ENCODE measurements at regions not wholly inside any gene's neighbourhood (a gene's known extent, or its start where the extent isn't known, plus 50 kb on each side); places are given as distances from the start of the nearest gene placed in this dataset.

DNA sequence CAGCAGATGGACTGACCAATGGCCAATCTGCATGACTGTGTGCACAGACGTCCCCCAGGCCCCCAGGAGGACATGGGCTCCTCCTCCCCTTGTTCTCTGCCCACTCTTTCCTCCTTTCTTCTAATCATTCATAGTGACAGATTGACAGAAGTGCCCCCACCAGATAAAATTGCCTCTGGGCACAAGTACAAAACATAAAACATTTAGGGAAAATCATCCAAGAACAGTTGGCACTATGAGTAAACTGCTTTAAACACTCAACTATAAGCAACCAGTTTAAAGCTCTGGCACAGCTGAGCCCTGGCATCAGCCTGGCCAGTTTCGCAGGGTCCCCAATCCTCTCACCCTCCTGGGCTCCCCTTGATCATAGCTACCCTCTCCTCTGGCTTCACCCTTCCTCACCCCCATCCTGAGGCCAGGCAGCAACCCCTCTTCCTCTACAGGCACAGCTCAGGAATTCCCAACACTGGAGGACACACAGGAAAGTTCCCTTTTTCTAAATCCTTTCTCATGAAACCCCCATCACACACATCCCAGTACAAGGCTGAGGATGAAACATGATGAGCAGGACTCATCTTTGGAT is 232.9 kb downstream of the BUD13 start:
- Histone ChIP-seq H3K4me2 (ENCODE audit: low read length) (no peak overlapping the region), H3K4me1 (ENCODE audit: control insufficient read depth in 1 of 2, insufficient read depth in 2 of 2, low read length in 2 of 2) (no peaks in the 10 kb centered on the region), H2AK5ac (ENCODE audit: low read length) (no peak overlapping the region), H2BK120ac (ENCODE audit: insufficient read depth, low read length, poor library complexity) (no peak overlapping the region), H3K79me1 (ENCODE audit: low read length) (no peaks in the 10 kb centered on the region), H3K23ac (ENCODE audit: low read length) (no peak overlapping the region), H4K12ac (ENCODE audit: low read depth, low read length) (no peak overlapping the region), H3K27ac (ENCODE audit: low read depth, low read length) (no peak overlapping the region), H3K9me3 (ENCODE audit: insufficient read depth, low read depth, low read length) (peaks cover 5% of the 10 kb centered on the region), H3K4me3 (ENCODE audit: low read depth, low read length) (no peak overlapping the region), H3K14ac (ENCODE audit: low read length) (no peak overlapping the region), H3K4ac (ENCODE audit: low read depth, low read length) (no peak overlapping the region), H2BK12ac (ENCODE audit: low read length) (no peak overlapping the region), H4K8ac (ENCODE audit: low read depth, low read length) (no peak overlapping the region), H2BK5ac (ENCODE audit: low read depth, low read length, poor library complexity) (no peak overlapping the region), H3K18ac (ENCODE audit: low read length) (no peak overlapping the region), H3K9ac (ENCODE audit: low read length) (no peak overlapping the region), H3K36me3 (ENCODE audit: control insufficient read depth in 1 of 2, insufficient read depth in 2 of 2, low read length in 2 of 2) (no peaks in the 10 kb centered on the region), H3K27me3 (ENCODE audit: insufficient read depth, low read length) (no peaks in the 10 kb centered on the region), H2AFZ (ENCODE audit: insufficient read depth, low read length, poor library complexity) (no peak overlapping the region), H4K91ac (ENCODE audit: low read depth, low read length) (no peak overlapping the region), H3K79me2 (ENCODE audit: control insufficient read depth, insufficient read depth, low read length, poor library complexity) (no peaks in the 10 kb centered on the region)
- no peak for DNase-seq
- no CpG with 5 or more reads among the region's 2 CpGs for WGBS (ENCODE audit: extremely low coverage, insufficient coverage, insufficient read length)

DNA sequence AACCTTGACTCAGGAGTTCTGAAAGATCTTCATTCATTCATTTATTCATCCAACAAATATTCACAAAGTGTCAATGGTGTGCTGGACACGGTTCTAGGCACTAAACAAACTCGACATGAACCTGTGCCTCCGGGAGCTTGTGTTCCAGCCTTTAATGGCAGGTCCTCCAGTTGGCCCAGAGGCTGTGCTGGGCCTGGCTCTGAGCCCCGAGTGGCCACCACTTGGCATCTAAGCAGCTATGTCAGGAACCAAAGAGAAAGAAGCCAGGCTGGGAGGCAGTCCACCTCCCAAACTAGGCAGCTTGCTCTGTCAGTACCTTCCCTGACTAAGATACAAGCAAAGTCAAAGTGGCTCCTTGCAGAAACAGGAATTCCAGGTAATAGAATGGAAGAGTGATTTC is 233.6 kb downstream of the BUD13 start:
- H3K14ac ChIP-seq (ENCODE audit: low read length): no peak overlapping the region
- no peaks in the 10 kb centered on the region for H3K79me2 ChIP-seq (ENCODE audit: control insufficient read depth, insufficient read depth, low read length, poor library complexity)
- no peaks in the 10 kb centered on the region for H3K36me3 ChIP-seq (ENCODE audit: control insufficient read depth in 1 of 2, insufficient read depth in 2 of 2, low read length in 2 of 2)
- no peak overlapping the region for H2BK12ac ChIP-seq (ENCODE audit: low read length)
- H4K91ac ChIP-seq (ENCODE audit: low read depth, low read length): no peak overlapping the region
- no peak for DNase-seq
- no peak overlapping the region for H3K23ac ChIP-seq (ENCODE audit: low read length)
- no peak overlapping the region for H3K4me3 ChIP-seq (ENCODE audit: low read depth, low read length)
- no peak overlapping the region for H2BK120ac ChIP-seq (ENCODE audit: insufficient read depth, low read length, poor library complexity)
- H3K4ac ChIP-seq (ENCODE audit: low read depth, low read length): no peak overlapping the region
- H3K9ac ChIP-seq (ENCODE audit: low read length): no peak overlapping the region
- H4K12ac ChIP-seq (ENCODE audit: low read depth, low read length): no peak overlapping the region
- no peak overlapping the region for H2BK5ac ChIP-seq (ENCODE audit: low read depth, low read length, poor library complexity)
- no peak overlapping the region for H2AFZ ChIP-seq (ENCODE audit: insufficient read depth, low read length, poor library complexity)
- peaks cover 5% of the 10 kb centered on the region for H3K9me3 ChIP-seq (ENCODE audit: insufficient read depth, low read depth, low read length)
- no peaks in the 10 kb centered on the region for H3K79me1 ChIP-seq (ENCODE audit: low read length)
- no CpG with 5 or more reads among the region's 4 CpGs for WGBS (ENCODE audit: extremely low coverage, insufficient coverage, insufficient read length)
- H3K27ac ChIP-seq (ENCODE audit: low read depth, low read length): no peak overlapping the region
- no peaks in the 10 kb centered on the region for H3K27me3 ChIP-seq (ENCODE audit: insufficient read depth, low read length)
- H4K8ac ChIP-seq (ENCODE audit: low read depth, low read length): no peak overlapping the region
- H3K4me1 ChIP-seq (ENCODE audit: control insufficient read depth in 1 of 2, insufficient read depth in 2 of 2, low read length in 2 of 2): no peaks in the 10 kb centered on the region
- H2AK5ac ChIP-seq (ENCODE audit: low read length): no peak overlapping the region
- no peak overlapping the region for H3K18ac ChIP-seq (ENCODE audit: low read length)
- H3K4me2 ChIP-seq (ENCODE audit: low read length): no peak overlapping the region

DNA sequence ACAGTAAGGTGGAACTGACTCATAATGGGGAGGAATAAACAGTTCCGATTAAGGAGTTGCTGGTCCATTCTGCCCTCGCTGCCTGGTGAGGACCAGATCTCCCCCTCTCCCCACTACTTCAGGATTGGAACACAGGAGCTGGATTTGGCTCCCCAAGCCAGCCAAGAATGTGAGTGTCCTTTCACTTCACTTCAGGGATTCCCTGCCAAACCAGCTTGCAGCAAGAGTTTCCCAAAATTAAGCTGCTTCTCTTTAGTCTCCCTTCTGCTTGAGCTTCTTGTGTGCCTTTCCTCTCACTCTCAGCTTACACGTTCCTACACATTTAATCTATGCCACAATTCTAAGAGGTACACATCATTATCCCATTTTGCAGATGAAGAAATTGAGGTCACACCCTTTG is 234.1 kb downstream of the BUD13 start:
- Histone ChIP-seq H2AFZ (ENCODE audit: insufficient read depth, low read length, poor library complexity) (no peak overlapping the region), H3K27ac (ENCODE audit: low read depth, low read length) (no peak overlapping the region), H3K23ac (ENCODE audit: low read length) (no peak overlapping the region), H3K79me1 (ENCODE audit: low read length) (no peaks in the 10 kb centered on the region), H3K9me3 (ENCODE audit: insufficient read depth, low read depth, low read length) (peaks cover 5% of the 10 kb centered on the region), H3K9ac (ENCODE audit: low read length) (no peak overlapping the region), H3K79me2 (ENCODE audit: control insufficient read depth, insufficient read depth, low read length, poor library complexity) (no peaks in the 10 kb centered on the region), H3K14ac (ENCODE audit: low read length) (no peak overlapping the region), H3K18ac (ENCODE audit: low read length) (no peak overlapping the region), H2BK120ac (ENCODE audit: insufficient read depth, low read length, poor library complexity) (no peak overlapping the region), H4K12ac (ENCODE audit: low read depth, low read length) (no peak overlapping the region), H4K91ac (ENCODE audit: low read depth, low read length) (no peak overlapping the region), H4K8ac (ENCODE audit: low read depth, low read length) (no peak overlapping the region), H3K4me1 (ENCODE audit: control insufficient read depth in 1 of 2, insufficient read depth in 2 of 2, low read length in 2 of 2) (no peaks in the 10 kb centered on the region), H3K4ac (ENCODE audit: low read depth, low read length) (no peak overlapping the region), H3K27me3 (ENCODE audit: insufficient read depth, low read length) (no peaks in the 10 kb centered on the region), H2BK5ac (ENCODE audit: low read depth, low read length, poor library complexity) (no peak overlapping the region), H2AK5ac (ENCODE audit: low read length) (no peak overlapping the region), H3K36me3 (ENCODE audit: control insufficient read depth in 1 of 2, insufficient read depth in 2 of 2, low read length in 2 of 2) (no peaks in the 10 kb centered on the region), H3K4me3 (ENCODE audit: low read depth, low read length) (no peak overlapping the region), H2BK12ac (ENCODE audit: low read length) (no peak overlapping the region), H3K4me2 (ENCODE audit: low read length) (no peak overlapping the region)
- DNase-seq: no peak
- WGBS (ENCODE audit: extremely low coverage, insufficient coverage, insufficient read length): no CpG with 5 or more reads among the region's 3 CpGs

DNA sequence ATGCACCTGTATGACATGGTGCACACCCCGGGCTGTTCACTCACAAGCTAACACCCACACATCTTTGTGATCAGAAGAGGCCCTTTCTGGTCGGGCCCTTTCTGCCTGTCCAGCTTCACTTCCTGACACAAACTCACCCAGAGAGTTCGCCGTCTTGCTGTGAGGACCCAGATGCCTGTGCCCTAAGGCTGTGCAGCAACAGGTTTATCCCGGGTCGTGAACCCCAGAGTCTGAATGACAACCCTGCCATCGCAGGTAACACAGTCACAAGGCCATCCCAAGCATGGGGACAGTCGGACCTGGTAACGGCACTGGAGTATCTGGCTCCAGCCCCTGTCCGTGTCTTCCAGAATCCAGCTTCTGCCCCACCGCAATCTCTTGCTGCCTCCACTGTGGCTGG is 235.1 kb downstream of the BUD13 start:
- Histone ChIP-seq H2BK12ac (ENCODE audit: low read length) (no peak overlapping the region), H4K91ac (ENCODE audit: low read depth, low read length) (no peak overlapping the region), H3K23ac (ENCODE audit: low read length) (no peak overlapping the region), H2BK5ac (ENCODE audit: low read depth, low read length, poor library complexity) (no peak overlapping the region), H2AK5ac (ENCODE audit: low read length) (no peak overlapping the region), H3K27me3 (ENCODE audit: insufficient read depth, low read length) (no peaks in the 10 kb centered on the region), H4K12ac (ENCODE audit: low read depth, low read length) (no peak overlapping the region), H2BK120ac (ENCODE audit: insufficient read depth, low read length, poor library complexity) (no peak overlapping the region), H4K8ac (ENCODE audit: low read depth, low read length) (no peak overlapping the region), H3K9me3 (ENCODE audit: insufficient read depth, low read depth, low read length) (peaks cover 3% of the 10 kb centered on the region), H3K36me3 (ENCODE audit: control insufficient read depth in 1 of 2, insufficient read depth in 2 of 2, low read length in 2 of 2) (no peaks in the 10 kb centered on the region), H3K9ac (ENCODE audit: low read length) (no peak overlapping the region), H3K79me1 (ENCODE audit: low read length) (no peaks in the 10 kb centered on the region), H2AFZ (ENCODE audit: insufficient read depth, low read length, poor library complexity) (no peak overlapping the region), H3K4me3 (ENCODE audit: low read depth, low read length) (no peak overlapping the region), H3K14ac (ENCODE audit: low read length) (no peak overlapping the region), H3K4me2 (ENCODE audit: low read length) (no peak overlapping the region), H3K4me1 (ENCODE audit: control insufficient read depth in 1 of 2, insufficient read depth in 2 of 2, low read length in 2 of 2) (no peaks in the 10 kb centered on the region), H3K79me2 (ENCODE audit: control insufficient read depth, insufficient read depth, low read length, poor library complexity) (no peaks in the 10 kb centered on the region), H3K27ac (ENCODE audit: low read depth, low read length) (no peak overlapping the region), H3K18ac (ENCODE audit: low read length) (no peak overlapping the region), H3K4ac (ENCODE audit: low read depth, low read length) (no peak overlapping the region)
- DNase-seq: no peak
- WGBS (ENCODE audit: extremely low coverage, insufficient coverage, insufficient read length): no CpG with 5 or more reads among the region's 11 CpGs

All from trophoblast cell (in vitro differentiated cells and primary cell).